Mesenchymal stem cell (in vitro differentiated cells and primary cell): ENCODE measurements at regions not wholly inside any gene's neighbourhood (a gene's known extent, or its start where the extent isn't known, plus 50 kb on each side); places are given as distances from the start of the nearest gene placed in this dataset.
"Not testable (repeated sequence)": the region's sequence is repeated elsewhere in the genome, so short reads cannot be mapped to it uniquely, and the experiment has no call there.

ENCODE experiments used
- DNase-seq: peaks from one replicate; pipeline ENCODE4 v3.0.0-alpha.2; 2013
- H2AFZ ChIP-seq: one replicate; pipeline ENCODE4 v1.6.1; 2013; ENCODE audit warnings: low read depth, mild to moderate bottlenecking, control low read depth, inconsistent platforms, low read length, moderate library complexity
- H2AK5ac ChIP-seq: 2 replicates; pipeline ENCODE4 v1.6.1; 2013; ENCODE audit warnings: low read length, moderate library complexity, mild to moderate bottlenecking, inconsistent platforms; ENCODE audit not compliant: severe bottlenecking
- H2BK120ac ChIP-seq: one replicate; pipeline ENCODE4 v1.6.1; 2013; ENCODE audit warnings: low read depth, mild to moderate bottlenecking, inconsistent platforms, low read length, moderate library complexity
- H2BK12ac ChIP-seq, 2 experiments: one replicate each; pipeline ENCODE4 v1.6.1; 2013; ENCODE audit warnings: inconsistent platforms in 2 of 2, low read length in 2 of 2, mild to moderate bottlenecking in 2 of 2, moderate library complexity in 2 of 2, control low read depth in 1 of 2
- H2BK15ac ChIP-seq: one replicate; pipeline ENCODE4 v1.6.1; 2013; ENCODE audit warnings: mild to moderate bottlenecking, low read depth, inconsistent platforms; ENCODE audit not compliant: poor library complexity, severe bottlenecking
- H2BK5ac ChIP-seq: 2 replicates; pipeline ENCODE4 v1.6.1; 2013; ENCODE audit warnings: low read depth, mild to moderate bottlenecking, low read length, control low read depth, inconsistent platforms; ENCODE audit not compliant: poor library complexity, severe bottlenecking
- H3K14ac ChIP-seq, 2 experiments: one replicate each; pipeline ENCODE4 v1.6.1; 2013; ENCODE audit warnings: inconsistent platforms in 2 of 2, low read length in 2 of 2, control low read depth in 1 of 2, mild to moderate bottlenecking in 1 of 2, moderate library complexity in 1 of 2
- H3K18ac ChIP-seq, 2 experiments: one replicate each; pipeline ENCODE4 v1.6.1; 2013; ENCODE audit warnings: inconsistent platforms in 2 of 2, low read length in 2 of 2, control low read depth in 1 of 2, low read depth in 1 of 2, mild to moderate bottlenecking in 1 of 2
- H3K23ac ChIP-seq, 2 experiments: one replicate each; pipeline ENCODE4 v1.6.1; 2013; ENCODE audit warnings: inconsistent platforms in 2 of 2, low read length in 2 of 2, mild to moderate bottlenecking in 2 of 2, moderate library complexity in 2 of 2, control low read depth in 1 of 2
- H3K27ac ChIP-seq: 2 replicates; pipeline ENCODE4 v1.5.1; 2013; ENCODE audit warnings: mild to moderate bottlenecking, moderate library complexity, low read length, control low read depth, inconsistent platforms; ENCODE audit not compliant: poor library complexity, severe bottlenecking
- H3K27me3 ChIP-seq, 2 experiments: 2 replicates each; pipeline versions ENCODE4 v1.6.1 to v1.7.0; 2013; ENCODE audit warnings: low read length in 2 of 2, mild to moderate bottlenecking in 2 of 2, moderate library complexity in 2 of 2, control low read depth in 1 of 2, inconsistent platforms in 1 of 2; ENCODE audit not compliant: control insufficient read depth in 1 of 2, insufficient read depth in 1 of 2
- H3K36me3 ChIP-seq, 2 experiments: 2 replicates each; pipeline versions ENCODE4 v1.6.1 to v1.7.0; 2013; ENCODE audit warnings: low read length in 2 of 2, control low read depth in 1 of 2, inconsistent platforms in 1 of 2, low read depth in 1 of 2, mild to moderate bottlenecking in 1 of 2; ENCODE audit not compliant: insufficient read depth in 2 of 2, control insufficient read depth in 1 of 2
- H3K4ac ChIP-seq, 2 experiments: one replicate each; pipeline ENCODE4 v1.6.1; 2013; ENCODE audit warnings: inconsistent platforms in 2 of 2, low read length in 2 of 2, mild to moderate bottlenecking in 2 of 2, moderate library complexity in 2 of 2, control low read depth in 1 of 2, low read depth in 1 of 2
- H3K4me1 ChIP-seq: 2 replicates; pipeline ENCODE4 v1.6.1; 2013; ENCODE audit warnings: low read depth, low read length, control low read depth; ENCODE audit not compliant: control insufficient read depth, insufficient read depth
- H3K4me2 ChIP-seq: 2 replicates; pipeline ENCODE4 v1.6.1; 2013; ENCODE audit warnings: low read length, mild to moderate bottlenecking, inconsistent platforms; ENCODE audit not compliant: poor library complexity, severe bottlenecking
- H3K4me3 ChIP-seq, 2 experiments: 2 replicates each; pipeline versions ENCODE4 v1.5.1 to v1.7.0; 2013; ENCODE audit warnings: low read length in 2 of 2, mild to moderate bottlenecking in 2 of 2, control low read depth in 1 of 2, low read depth in 1 of 2; ENCODE audit not compliant: insufficient read depth in 1 of 2
- H3K79me1 ChIP-seq: replicated peaks from 2 replicates; pipeline ENCODE4 v1.6.1; 2013; ENCODE audit warnings: mild to moderate bottlenecking, control low read depth, low read length, inconsistent platforms; ENCODE audit not compliant: poor library complexity, severe bottlenecking
- H3K9ac ChIP-seq: 2 replicates; pipeline ENCODE4 v1.7.0; 2013; ENCODE audit warnings: mild to moderate bottlenecking, low read length, moderate library complexity
- H3K9me3 ChIP-seq: 2 replicates; pipeline ENCODE4 v1.7.0; 2013; ENCODE audit warnings: mild to moderate bottlenecking, low read length; ENCODE audit not compliant: control insufficient read depth
- H4K8ac ChIP-seq: one replicate; pipeline ENCODE4 v1.6.1; 2013; ENCODE audit warnings: inconsistent platforms, mild to moderate bottlenecking, low read length, moderate library complexity
- H4K91ac ChIP-seq: one replicate; pipeline ENCODE4 v1.6.1; 2013; ENCODE audit warnings: mild to moderate bottlenecking, low read length, inconsistent platforms
- WGBS: methylation state at CpG from one replicate; pipeline ENCODE4 v1.1.7; 2013; ENCODE audit warnings: mixed read lengths; 5-methylcytosine and 5-hydroxymethylcytosine counted together

- no peak overlapping the region for H3K18ac ChIP-seq
- no peak overlapping the region for H2BK120ac ChIP-seq
- no peak overlapping the region for H4K8ac ChIP-seq
- no peak overlapping the region for H2BK12ac ChIP-seq
- H3K27me3 ChIP-seq, result no peaks in the 10 kb centered on the region
- H3K4me2 ChIP-seq, result no peak overlapping the region
- no peak overlapping the region for H3K14ac ChIP-seq
- H2AFZ ChIP-seq, result no peak overlapping the region
- H3K9me3 ChIP-seq, result no peaks in the 10 kb centered on the region
- no peaks in the 10 kb centered on the region for H3K4me1 ChIP-seq
- 94% methylated on average over 3 of the region's 4 CpGs for WGBS
- DNase-seq, result no peak
- H2BK15ac ChIP-seq, result no peak overlapping the region
- no peak overlapping the region for H2AK5ac ChIP-seq
- no peak overlapping the region for H3K4me3 ChIP-seq
- no peak overlapping the region for H3K9ac ChIP-seq
- H3K27ac ChIP-seq, result no peak overlapping the region
- no peaks in the 10 kb centered on the region for H3K36me3 ChIP-seq
- no peak overlapping the region for H2BK5ac ChIP-seq
- no peak overlapping the region for H4K91ac ChIP-seq
- no peak overlapping the region for H3K23ac ChIP-seq
- H3K4ac ChIP-seq, result no peak overlapping the region
- H3K79me1 ChIP-seq, result no peaks in the 10 kb centered on the region
Observed at GRCh38 chr21:17393413-17393812, 119.4 kb upstream of the CXADR start.

DNA sequence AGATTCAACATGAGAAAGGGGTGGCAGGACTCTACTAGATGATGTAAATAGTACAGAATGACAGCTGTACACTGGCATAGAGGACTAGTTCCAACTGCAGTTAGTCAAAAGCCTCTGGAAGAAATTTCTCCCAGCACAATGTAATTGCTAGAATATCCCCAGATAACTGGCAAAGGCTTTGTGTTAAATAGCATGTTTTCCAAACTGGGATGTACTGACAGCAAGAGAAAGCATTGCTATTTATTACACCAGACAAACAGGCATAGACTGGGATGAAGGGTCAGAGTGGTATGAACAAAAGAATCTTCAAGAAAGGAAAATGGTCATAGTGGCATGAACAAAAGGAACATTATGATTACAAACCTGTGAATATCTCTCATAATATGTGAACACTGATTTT, 115.9 kb upstream of the CXADR start:
- H3K4ac ChIP-seq, result no peak overlapping the region

GRCh38 chr21:17397703-17398102, 115.1 kb upstream of the CXADR start:
- Histone ChIP-seq H2AFZ (no peak overlapping the region), H3K79me1 (no peaks in the 10 kb centered on the region), H3K18ac (no peak overlapping the region), H3K4ac (no peak overlapping the region), H4K8ac (no peak overlapping the region), H3K9ac (no peak overlapping the region), H4K91ac (no peak overlapping the region), H2BK5ac (no peak overlapping the region), H3K14ac (no peak overlapping the region), H3K9me3 (no peaks in the 10 kb centered on the region), H2BK15ac (no peak overlapping the region), H3K4me2 (no peak overlapping the region), H3K4me1 (no peaks in the 10 kb centered on the region), H2BK120ac (no peak overlapping the region), H3K4me3 (no peak overlapping the region), H3K27me3 (peaks cover 0 to under 1% of the 10 kb centered on the region in 2 experiments), H3K23ac (no peak overlapping the region), H2BK12ac (no peak overlapping the region), H3K27ac (no peak overlapping the region), H2AK5ac (no peak overlapping the region), H3K36me3 (no peaks in the 10 kb centered on the region)
- no peak for DNase-seq

More for the DNA sequence above, 115.9 kb upstream of the CXADR start:
- H3K9me3 ChIP-seq, result no peaks in the 10 kb centered on the region
- no peak overlapping the region for H3K27ac ChIP-seq
- no peaks in the 10 kb centered on the region for H3K4me1 ChIP-seq
- H2BK15ac ChIP-seq, result no peak overlapping the region
- no peak overlapping the region for H3K4me3 ChIP-seq
- no peak overlapping the region for H2BK5ac ChIP-seq
- H3K36me3 ChIP-seq, result no peaks in the 10 kb centered on the region
- H2BK120ac ChIP-seq, result no peak overlapping the region
- no peak overlapping the region for H4K8ac ChIP-seq
- H2AK5ac ChIP-seq, result no peak overlapping the region
- no peak overlapping the region for H3K9ac ChIP-seq
- H3K14ac ChIP-seq, result no peak overlapping the region
- no peak overlapping the region for H3K18ac ChIP-seq
- DNase-seq, result no peak
- H2AFZ ChIP-seq, result no peak overlapping the region
- no peaks in the 10 kb centered on the region for H3K27me3 ChIP-seq
- no peaks in the 10 kb centered on the region for H3K79me1 ChIP-seq
- no peak overlapping the region for H4K91ac ChIP-seq
- no peak overlapping the region for H3K23ac ChIP-seq
- no peak overlapping the region for H2BK12ac ChIP-seq
- no peak overlapping the region for H3K4me2 ChIP-seq

- not testable (repeated sequence) for H3K79me1 ChIP-seq, H3K9ac ChIP-seq, H2BK5ac ChIP-seq, DNase-seq, H3K9me3 ChIP-seq, H3K4ac ChIP-seq, H3K14ac ChIP-seq, H4K8ac ChIP-seq, H3K36me3 ChIP-seq, H2BK12ac ChIP-seq, H3K4me1 ChIP-seq, H2AFZ ChIP-seq, H3K23ac ChIP-seq, H3K27me3 ChIP-seq, H2BK15ac ChIP-seq, H3K18ac ChIP-seq, H3K27ac ChIP-seq, H2AK5ac ChIP-seq, H3K4me3 ChIP-seq, H3K4me2 ChIP-seq, H4K91ac ChIP-seq, H2BK120ac ChIP-seq
- WGBS, result 81% methylated on average over 4 of the region's 4 CpGs
Observed at GRCh38 chr21:17398954-17399353, 113.9 kb upstream of the CXADR start.
